ENCODE measurements at regions not wholly inside any gene's neighbourhood (a gene's known extent, or its start where the extent isn't known, plus 50 kb on each side); places are given as distances from the start of the nearest gene placed in this dataset.

- no peak for ATAC-seq
- no peaks in the 10 kb centered on the region for H3K9me3 ChIP-seq (replicated peaks; ENCODE audit: control insufficient read depth, insufficient read depth, low read depth, low read length)
- no peaks in the 10 kb centered on the region for H3K9me1 ChIP-seq (ENCODE audit: control insufficient read depth, insufficient read depth, low read length)
- ChIA-PET CTCF (ENCODE audit: low intra/inter-chr PET ratio) (no interaction called here), POLR2A (no interaction called here)
- H3K4me1 ChIP-seq (replicated peaks in 1 of 2; ENCODE audit: control insufficient read depth in 2 of 2, insufficient read depth in 2 of 2, low read length in 2 of 2), result no peaks in the 10 kb centered on the region
- TF ChIP-seq SP1 (CRISPR knock-in tag; IDR thresholded peaks at IDR 0.05), result no peak
- TF ChIP-seq FOXO4 (CRISPR knock-in tag; IDR thresholded peaks at IDR 0.05), result no peak
- TF ChIP-seq DPF2 (IDR thresholded peaks at IDR 0.05), result no peak
- TF ChIP-seq E4F1 (CRISPR knock-in tag; IDR thresholded peaks at IDR 0.05; ENCODE audit: borderline replicate concordance), result no peak
- 0% methylated on average over 3 of the region's 3 CpGs for WGBS (ENCODE audit: insufficient coverage, low coverage, missing lambda C conversion rate)
- H3K27me3 ChIP-seq (ENCODE audit: control insufficient read depth in 2 of 2, insufficient read depth in 2 of 2, low read length in 2 of 2), result peaks cover 9 to 20% of the 10 kb centered on the region in 2 experiments; a peak in 3 of 5 replicates
- DNase-seq (ENCODE audit: extremely low read depth in 1 of 4, low spot score in 3 of 4), result no peak
- no peaks in the 10 kb centered on the region for H3K79me2 ChIP-seq (ENCODE audit: control insufficient read depth, insufficient read depth, low read length)
- no peak overlapping the region for H3K4me2 ChIP-seq (ENCODE audit: insufficient read depth, low read length)
- in situ Hi-C loops (cut with MboI) (no loop called here), intact Hi-C loops (cut with micrococcal nuclease) (no loop called here)
- no peaks in the 10 kb centered on the region for H3K36me3 ChIP-seq (ENCODE audit: control insufficient read depth, insufficient read depth, low read length)
- no peak overlapping the region for H3K4me3 ChIP-seq
- BruUV-seq (replicated peaks), result no TSS peak
- no peak overlapping the region for H3K27ac ChIP-seq (ENCODE audit: extremely low read depth, low read depth, low read length)
- H3K9ac ChIP-seq (ENCODE audit: insufficient read depth in 1 of 2, low read depth in 2 of 2, low read length in 2 of 2), result no peak overlapping the region
- no peak overlapping the region for H2AFZ ChIP-seq (ENCODE audit: low read depth, low read length)
- no peaks in the 10 kb centered on the region for H4K20me1 ChIP-seq (replicated peaks; ENCODE audit: control insufficient read depth, insufficient read depth, low read length)
- no peak for FAIRE-seq
These were observed 59.1 kb upstream of the CTNNB1 start for GRCh38 chr3:41140242-41140641.
